ENCODE measurements at regions not wholly inside any gene's neighbourhood (a gene's known extent, or its start where the extent isn't known, plus 50 kb on each side); places are given as distances from the start of the nearest gene placed in this dataset.

DNA sequence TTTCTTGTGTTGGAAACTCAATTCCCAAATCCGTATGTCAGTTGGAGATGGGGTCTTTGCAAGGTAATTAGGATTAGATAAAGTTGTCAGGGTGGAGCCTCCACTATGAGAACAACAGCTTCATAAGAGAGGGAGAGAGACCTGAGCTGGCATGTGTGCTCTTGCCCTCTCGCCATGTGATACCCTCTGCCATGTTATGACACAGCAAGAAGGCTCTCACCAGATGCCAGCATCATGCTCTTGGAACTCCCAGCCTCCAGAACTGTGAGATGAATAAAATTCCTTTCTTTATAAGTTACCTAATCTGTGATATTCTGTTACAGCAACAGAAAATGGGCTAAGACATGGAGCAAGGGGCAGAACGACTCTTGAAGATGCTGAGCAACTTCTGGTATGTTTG lies 201.9 kb upstream of the BOD1L1 start:
- TF ChIP-seq, protein P1, sequence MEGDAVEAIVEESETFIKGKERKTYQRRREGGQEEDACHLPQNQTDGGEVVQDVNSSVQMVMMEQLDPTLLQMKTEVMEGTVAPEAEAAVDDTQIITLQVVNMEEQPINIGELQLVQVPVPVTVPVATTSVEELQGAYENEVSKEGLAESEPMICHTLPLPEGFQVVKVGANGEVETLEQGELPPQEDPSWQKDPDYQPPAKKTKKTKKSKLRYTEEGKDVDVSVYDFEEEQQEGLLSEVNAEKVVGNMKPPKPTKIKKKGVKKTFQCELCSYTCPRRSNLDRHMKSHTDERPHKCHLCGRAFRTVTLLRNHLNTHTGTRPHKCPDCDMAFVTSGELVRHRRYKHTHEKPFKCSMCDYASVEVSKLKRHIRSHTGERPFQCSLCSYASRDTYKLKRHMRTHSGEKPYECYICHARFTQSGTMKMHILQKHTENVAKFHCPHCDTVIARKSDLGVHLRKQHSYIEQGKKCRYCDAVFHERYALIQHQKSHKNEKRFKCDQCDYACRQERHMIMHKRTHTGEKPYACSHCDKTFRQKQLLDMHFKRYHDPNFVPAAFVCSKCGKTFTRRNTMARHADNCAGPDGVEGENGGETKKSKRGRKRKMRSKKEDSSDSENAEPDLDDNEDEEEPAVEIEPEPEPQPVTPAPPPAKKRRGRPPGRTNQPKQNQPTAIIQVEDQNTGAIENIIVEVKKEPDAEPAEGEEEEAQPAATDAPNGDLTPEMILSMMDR (IDR thresholded peaks at IDR 0.05; ENCODE audit: extremely low read depth, missing control alignments): no peak
- no peak for DNase-seq (ENCODE audit: low spot score)

DNA sequence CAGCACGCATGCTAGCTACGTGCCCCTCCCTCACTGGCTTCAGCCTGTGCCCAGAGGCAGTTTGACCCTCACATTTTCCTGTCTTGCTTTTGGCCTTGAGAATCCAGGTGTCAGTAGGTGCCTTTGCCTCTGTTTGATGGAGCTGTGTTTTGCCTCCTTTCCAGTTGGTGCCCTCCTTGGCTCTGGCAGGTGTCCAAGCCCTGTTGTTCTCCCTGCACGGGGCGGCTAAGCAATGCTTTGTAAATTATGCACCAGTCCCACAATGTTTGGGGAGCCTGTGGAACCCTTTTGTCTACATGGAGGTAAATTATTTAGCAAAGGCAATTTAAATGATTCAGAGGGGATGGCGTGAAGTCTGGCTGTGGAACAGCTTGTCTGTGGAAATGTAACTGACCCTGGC lies 202.9 kb upstream of the BOD1L1 start:
- DNase-seq (ENCODE audit: low spot score): no peak

DNA sequence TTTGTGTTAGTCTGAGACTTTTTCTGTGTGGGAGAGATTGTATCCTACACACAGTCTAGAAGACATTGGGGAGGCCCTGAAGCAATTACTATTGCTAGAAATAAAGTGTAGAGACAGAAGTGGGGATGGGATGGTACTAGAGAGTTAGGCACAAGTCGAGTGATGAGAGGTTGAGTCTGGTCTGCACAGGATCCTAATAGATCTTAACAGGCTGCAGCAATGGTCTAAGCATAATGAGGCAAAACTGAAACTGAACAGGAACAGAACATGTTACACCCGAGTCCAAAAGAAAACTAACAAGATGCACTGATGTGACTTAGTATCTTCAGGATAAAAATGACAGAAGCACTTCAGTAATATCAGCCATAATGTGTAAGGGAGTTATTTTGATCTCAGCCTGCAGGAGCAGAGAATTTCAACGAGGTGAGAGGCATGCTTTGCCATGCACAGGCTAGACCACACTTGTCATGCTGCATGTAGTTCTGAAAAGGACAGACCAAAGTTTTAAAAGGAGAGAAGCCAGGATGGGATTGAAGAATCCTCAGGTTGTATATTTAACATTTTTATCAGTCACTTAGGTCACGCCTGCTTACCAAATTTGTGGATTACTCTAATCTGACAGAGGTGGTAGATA lies 205.8 kb upstream of the BOD1L1 start:
- DNase-seq (ENCODE audit: low spot score): no peak
- TF ChIP-seq, protein P1 (IDR thresholded peaks at IDR 0.05; ENCODE audit: extremely low read depth, missing control alignments): no peak

More for the DNA sequence above, 202.9 kb upstream of the BOD1L1 start:
- TF ChIP-seq, protein P1 (IDR thresholded peaks at IDR 0.05; ENCODE audit: extremely low read depth, missing control alignments): no peak

DNA sequence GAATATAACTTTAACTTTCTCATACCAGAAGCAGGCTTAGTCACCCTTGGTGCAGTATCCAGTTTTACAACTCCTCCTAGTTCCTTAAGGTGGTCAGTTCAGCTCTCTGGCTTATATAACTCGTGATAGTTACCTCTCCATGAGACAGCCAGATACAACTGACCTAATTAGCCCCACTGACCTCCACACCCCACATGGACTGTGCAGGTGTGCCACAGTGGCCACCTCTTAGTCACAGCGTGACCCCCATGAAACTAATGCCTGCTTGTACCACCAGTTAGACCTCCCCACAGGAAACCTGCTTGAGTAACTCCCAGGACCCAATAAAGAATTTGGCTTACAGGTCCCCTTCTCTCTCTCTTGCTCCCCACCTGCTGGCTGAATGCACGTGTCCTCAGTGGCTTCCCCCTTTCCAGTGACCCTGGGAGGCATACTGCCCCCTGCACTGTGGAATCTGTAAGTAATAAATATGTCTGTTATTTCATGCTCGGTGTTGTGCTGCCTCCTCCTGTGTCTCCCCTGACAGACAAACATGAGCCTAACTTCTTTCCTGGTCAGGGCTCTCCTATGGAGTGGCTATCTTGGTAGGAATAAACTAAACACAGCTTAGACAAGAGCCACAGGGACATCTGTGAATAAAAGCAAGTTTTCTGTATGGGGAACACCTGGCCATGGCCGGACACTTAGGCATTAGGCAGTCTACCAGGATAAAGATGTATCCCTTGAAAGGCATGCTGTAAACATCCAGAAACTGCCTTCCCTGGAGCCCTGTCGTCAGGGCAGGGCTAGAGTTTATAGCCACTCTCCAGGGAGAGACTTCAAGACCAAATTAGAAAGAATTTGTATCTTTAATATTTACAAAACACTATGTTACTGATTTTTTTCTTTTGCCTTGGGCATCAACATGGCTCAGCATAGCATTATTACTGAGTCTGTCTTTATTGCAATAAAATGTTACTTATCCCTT lies 209.7 kb upstream of the BOD1L1 start:
- DNase-seq (ENCODE audit: low spot score): no peak
- TF ChIP-seq, protein P1 (IDR thresholded peaks at IDR 0.05; ENCODE audit: extremely low read depth, missing control alignments): no peak

DNA sequence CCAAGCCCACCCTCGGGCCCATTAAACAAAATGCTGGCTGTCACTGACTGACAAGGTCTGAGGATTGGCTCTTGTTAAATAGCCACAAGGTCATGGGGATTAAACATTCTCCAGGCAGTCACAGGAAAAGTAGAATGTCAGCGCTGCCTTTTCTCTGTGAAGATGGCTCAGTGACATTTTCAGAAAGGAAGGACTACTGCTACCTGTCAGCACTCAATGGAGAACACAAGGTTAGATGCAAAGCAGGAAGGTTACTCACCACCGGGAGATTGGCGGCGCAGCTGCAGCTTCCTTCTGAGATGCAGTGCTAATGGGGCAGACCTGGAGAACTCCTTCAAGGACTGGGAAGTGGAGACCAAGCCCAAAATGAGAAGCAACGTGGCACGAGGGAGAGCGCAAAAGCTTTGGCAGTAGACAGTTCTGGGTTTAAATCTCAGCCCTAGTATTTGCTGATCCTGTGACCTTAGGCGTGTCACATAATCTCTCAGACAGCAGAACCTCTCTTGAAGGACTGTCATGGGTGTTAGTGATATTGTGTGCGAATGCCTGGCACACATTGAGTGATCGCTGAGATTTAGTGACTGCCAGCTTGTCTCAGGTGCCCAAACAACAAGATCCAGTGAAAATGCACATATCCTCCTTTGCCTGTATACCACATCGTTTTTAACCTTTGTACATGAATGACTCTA lies 213.1 kb upstream of the BOD1L1 start:
- DNase-seq (ENCODE audit: low spot score): no peak
- TF ChIP-seq, protein P1 (IDR thresholded peaks at IDR 0.05; ENCODE audit: extremely low read depth, missing control alignments): no peak

DNA sequence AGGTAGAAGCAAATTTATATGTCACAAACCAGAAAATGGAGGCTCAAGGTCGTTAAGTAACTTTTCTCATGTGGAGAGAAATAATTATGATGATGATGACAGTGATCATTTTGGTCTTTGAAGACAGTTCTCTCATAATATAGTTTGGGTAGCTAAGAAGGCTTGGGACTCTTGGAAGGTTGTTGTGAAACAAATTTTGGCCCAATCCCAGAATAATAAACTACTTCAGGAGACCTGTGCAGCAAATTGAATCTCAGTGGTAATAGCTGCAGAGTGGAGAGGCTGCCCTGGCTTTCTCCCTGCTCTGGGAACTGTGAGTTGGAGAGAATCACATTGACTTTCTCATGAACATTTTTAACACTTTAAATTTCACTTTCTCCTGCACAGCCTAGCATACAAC lies 217.2 kb upstream of the BOD1L1 start:
- TF ChIP-seq, protein P1 (IDR thresholded peaks at IDR 0.05; ENCODE audit: extremely low read depth, missing control alignments): no peak
- DNase-seq (ENCODE audit: low spot score): no peak

DNA sequence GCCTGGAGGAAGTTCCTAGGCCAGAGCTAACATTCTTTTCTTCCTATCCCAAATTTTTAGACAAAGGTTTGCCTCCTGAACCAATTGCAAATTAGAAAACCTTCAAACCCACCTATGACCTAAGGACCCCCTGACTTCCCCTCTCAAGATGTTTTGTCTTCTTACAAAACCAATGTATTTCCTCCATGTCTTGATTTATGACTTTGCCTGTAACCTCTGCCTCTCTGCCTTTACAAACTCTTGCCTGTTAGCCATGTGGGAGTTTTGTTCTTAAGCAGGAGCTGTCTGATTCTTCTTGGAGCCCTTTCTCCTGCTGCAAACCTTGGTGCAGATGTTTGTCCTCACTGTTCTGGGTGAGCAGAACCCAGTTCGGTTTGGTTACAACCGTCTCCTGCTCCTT lies 222.3 kb upstream of the BOD1L1 start:
- TF ChIP-seq, protein P1 (IDR thresholded peaks at IDR 0.05; ENCODE audit: extremely low read depth, missing control alignments): no peak
- no peak for DNase-seq (ENCODE audit: low spot score)

All from GM20000 (cell line).